ENCODE measurements at regions not wholly inside any gene's neighbourhood (a gene's known extent, or its start where the extent isn't known, plus 50 kb on each side); places are given as distances from the start of the nearest gene placed in this dataset.
"Not testable (repeated sequence)": the region's sequence is repeated elsewhere in the genome, so short reads cannot be mapped to it uniquely, and the experiment has no call there.

DNA sequence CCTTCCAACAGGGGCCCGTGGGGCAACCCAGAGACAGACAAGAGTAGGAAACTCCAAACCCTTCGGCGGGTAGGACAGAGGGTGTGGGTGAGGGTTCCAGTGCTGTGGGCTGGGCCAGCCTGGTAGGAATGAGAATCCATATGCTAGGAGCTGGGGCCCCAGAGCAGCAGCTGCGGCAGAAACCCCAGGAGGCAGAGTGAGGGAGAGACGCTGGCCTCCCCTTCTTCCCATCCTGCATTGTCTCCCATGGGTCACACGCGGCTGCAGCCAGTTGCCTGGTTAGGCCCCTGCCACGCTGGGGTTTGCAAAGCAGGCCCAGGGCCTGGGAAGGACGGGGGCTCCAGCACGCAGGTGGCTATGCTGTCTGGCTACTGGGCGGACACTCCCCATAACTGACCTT, 113.1 kb upstream of the CCZ1B start:
- not testable (repeated sequence) for DNase-seq (ENCODE audit: low spot score)

DNA sequence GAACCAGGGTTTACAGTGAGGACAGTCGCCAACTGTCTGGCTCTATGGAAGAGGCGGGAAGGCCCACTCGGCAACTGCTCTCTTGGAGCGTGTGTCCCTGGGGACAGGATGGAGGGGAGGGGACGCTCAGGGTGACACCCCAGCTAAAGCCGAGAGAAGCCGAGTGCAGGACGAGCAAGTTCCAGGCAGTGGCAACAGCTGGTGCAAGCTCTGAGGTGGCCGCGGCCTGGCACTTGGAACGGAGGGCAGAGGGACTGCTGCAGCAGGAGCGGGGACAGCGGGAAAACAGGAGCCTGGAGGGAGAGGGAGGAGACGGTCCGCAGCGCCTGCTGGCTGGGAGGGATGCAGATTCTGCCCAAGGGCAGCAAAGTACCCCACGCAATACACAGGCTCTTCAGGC, 113.8 kb upstream of the CCZ1B start:
- not testable (repeated sequence) for DNase-seq (ENCODE audit: low spot score)

- not testable (repeated sequence) for DNase-seq (ENCODE audit: low spot score)
Measured at GRCh38 chr7:6946873-6947272, 120.8 kb upstream of the CCZ1B start.

- DNase-seq (ENCODE audit: low spot score) = not testable (repeated sequence)
Measured at GRCh38 chr7:6950231-6950630, 124.2 kb upstream of the CCZ1B start.

- DNase-seq (ENCODE audit: low spot score) = not testable (repeated sequence)
Measured at GRCh38 chr7:6951553-6951952, 125.5 kb upstream of the CCZ1B start.

DNA sequence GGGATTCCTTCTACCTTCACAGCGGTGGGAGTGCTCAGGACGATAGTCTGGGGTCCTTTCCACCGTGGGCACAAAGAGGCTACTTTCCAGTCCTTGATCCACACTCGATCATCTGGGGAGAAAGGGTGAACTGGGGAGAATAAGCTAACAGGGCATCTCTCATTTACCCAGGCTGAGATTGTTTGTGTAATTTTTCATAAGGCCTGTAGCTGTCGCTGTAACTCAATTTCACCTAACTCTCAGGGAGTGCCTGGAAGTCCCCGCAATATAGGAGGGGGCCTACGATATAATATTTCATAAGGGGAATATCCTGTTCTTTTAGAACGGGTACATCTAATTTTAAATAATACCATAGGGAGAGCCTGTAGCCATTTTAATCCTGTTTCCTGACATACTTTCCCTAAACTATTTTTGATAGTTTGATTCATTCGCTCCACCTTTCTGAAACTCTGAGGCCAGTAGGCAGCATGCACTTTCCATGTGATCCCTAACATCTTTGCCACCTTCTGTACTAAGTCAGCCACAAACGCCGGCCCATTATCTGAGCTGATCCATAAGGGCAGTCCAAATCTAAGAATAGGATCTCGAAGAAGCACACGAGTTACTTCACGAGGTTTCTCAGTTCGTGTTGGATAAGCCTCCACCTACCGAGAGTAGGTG, 127.2 kb upstream of the CCZ1B start:
- DNase-seq (ENCODE audit: low spot score) = not testable (repeated sequence)

DNA sequence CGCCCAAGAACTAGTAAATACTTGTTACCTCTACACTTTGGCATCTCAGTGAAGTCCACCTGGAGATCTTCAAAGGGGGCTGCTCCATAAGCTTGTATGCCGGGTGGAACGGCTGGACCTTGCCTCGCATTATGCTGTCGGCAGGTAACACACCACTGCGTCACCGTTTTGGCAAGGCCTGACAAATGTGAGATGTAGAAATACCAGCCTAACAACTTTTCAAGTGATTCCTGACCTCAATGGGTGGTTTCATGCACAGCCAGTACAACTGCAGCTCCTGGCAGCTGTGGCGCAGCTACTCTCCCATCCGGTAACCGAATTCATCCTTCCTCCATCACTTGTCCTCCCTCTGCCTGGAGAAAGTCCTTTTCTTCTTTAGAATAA, 127.7 kb upstream of the CCZ1B start:
- not testable (repeated sequence) for DNase-seq (ENCODE audit: low spot score)

GRCh38 chr7:6955385-6955784, 129.3 kb upstream of the CCZ1B start:
- not testable (repeated sequence) for DNase-seq (ENCODE audit: low spot score)

DNA sequence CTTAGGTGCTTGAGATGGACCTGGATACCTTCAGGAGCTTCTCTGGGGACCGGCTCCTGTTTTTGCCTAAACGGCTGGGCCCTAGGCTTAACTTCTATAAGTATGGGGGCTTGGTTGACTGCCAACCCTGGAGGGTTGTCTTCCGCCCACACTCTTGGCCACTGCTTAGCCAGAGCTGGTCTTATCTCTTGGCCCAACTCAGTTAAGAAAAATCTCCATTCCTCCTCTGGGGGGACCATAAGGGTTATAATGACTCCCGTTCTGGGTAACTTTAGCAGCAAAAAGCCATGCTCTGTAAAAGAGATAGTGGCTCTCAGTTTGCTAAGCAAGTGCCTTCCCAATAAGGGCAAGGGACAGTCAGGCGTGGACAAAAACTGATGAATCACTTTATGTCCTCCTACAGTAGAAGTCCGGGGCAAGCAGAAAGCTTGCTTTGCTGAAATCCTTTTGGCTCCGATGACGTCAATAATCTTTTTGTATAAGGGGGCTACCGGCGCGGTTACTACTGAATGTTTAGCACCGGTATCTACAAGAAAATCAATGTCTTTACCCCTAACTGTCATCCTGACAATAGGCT, 130.0 kb upstream of the CCZ1B start:
- not testable (repeated sequence) for DNase-seq (ENCODE audit: low spot score)

GRCh38 chr7:6958371-6958770, 132.3 kb upstream of the CCZ1B start:
- DNase-seq (ENCODE audit: low spot score) = not testable (repeated sequence)

GRCh38 chr7:6959942-6960341, 133.9 kb upstream of the CCZ1B start:
- DNase-seq (ENCODE audit: low spot score) = not testable (repeated sequence)

- DNase-seq (ENCODE audit: low spot score) = not testable (repeated sequence)
Measured at GRCh38 chr7:6962871-6963270, 136.8 kb upstream of the CCZ1B start.

- not testable (repeated sequence) for DNase-seq (ENCODE audit: low spot score)
Measured at GRCh38 chr7:6965051-6965450, 139.0 kb upstream of the CCZ1B start.

DNA sequence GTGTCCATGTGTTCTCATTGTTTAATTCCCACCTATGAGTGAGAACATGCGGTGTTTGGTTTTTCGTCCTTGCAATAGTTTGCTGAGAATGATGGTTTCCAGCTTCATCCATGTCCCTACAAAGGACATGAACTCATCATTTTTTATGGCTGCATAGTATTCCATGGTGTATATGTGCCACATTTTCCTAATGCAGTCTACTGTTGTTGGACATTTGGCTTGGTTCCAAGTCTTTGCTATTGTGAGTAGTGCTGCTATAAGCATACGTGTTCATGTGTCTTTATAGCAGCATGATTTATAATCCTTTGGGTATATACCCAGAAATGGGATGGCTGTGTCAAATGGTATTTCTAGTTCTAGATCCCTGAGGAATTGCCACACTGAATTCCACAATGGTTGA, 144.1 kb upstream of the CCZ1B start:
- DNase-seq (ENCODE audit: low spot score) = not testable (repeated sequence)

GRCh38 chr7:6974876-6975275, 148.8 kb upstream of the CCZ1B start:
- not testable (repeated sequence) for DNase-seq (ENCODE audit: low spot score)

GRCh38 chr7:6975346-6975745, 149.3 kb upstream of the CCZ1B start:
- not testable (repeated sequence) for DNase-seq (ENCODE audit: low spot score)

GRCh38 chr7:6977368-6977767, 151.3 kb upstream of the CCZ1B start:
- DNase-seq (ENCODE audit: low spot score) = not testable (repeated sequence)

- not testable (repeated sequence) for DNase-seq (ENCODE audit: low spot score)
Measured at GRCh38 chr7:6978326-6978725, 152.3 kb upstream of the CCZ1B start.

DNA sequence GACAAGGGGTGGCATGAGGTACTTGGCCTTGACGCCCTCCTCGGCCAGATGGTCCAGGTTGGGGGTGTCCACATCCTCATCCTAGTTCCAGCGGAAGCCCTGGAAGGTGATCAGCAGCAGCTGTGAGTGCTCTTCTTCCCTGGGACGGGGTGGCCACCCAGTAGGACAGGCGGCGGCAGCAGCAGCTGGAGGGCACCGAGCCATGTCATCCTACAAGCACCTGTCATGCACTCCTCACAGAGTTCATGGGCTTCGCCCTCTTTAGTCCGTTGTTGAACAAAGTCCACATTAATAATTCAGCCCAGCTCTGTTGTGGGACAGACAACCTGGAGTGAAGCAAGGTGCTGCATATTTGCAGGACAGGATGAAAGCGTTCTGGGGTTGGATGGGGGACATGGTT, 153.4 kb upstream of the CCZ1B start:
- not testable (repeated sequence) for DNase-seq (ENCODE audit: low spot score)

GRCh38 chr7:6982375-6982774, 156.3 kb upstream of the CCZ1B start:
- not testable (repeated sequence) for DNase-seq (ENCODE audit: low spot score)

GRCh38 chr7:6986892-6987291, 160.8 kb upstream of the CCZ1B start:
- not testable (repeated sequence) for DNase-seq (ENCODE audit: low spot score)

GRCh38 chr7:6988608-6989007, 162.5 kb upstream of the CCZ1B start:
- not testable (repeated sequence) for DNase-seq (ENCODE audit: low spot score)

DNA sequence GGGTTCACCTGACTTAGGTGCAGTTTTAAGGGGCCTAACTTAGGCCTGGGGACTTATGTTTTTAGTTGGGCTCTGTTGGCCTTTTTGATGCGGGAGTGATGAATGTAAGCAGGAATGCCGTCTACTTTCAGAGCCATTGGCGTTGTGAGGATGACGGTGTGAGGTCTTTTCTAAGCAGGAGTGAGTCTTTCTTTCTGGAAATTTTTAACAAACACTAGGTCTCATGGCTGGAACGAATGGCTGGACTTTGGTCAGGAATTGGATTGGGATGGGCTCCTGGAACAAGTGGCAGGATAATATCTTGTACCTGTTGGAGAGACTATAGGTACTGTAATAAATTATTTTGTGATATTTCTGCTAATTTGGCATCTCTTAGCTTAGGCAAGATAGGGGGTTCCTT, 163.9 kb upstream of the CCZ1B start:
- DNase-seq (ENCODE audit: low spot score) = not testable (repeated sequence)
